ENCODE measurements at regions not wholly inside any gene's neighbourhood (a gene's known extent, or its start where the extent isn't known, plus 50 kb on each side); places are given as distances from the start of the nearest gene placed in this dataset.

- TF ChIP-seq, protein P1, sequence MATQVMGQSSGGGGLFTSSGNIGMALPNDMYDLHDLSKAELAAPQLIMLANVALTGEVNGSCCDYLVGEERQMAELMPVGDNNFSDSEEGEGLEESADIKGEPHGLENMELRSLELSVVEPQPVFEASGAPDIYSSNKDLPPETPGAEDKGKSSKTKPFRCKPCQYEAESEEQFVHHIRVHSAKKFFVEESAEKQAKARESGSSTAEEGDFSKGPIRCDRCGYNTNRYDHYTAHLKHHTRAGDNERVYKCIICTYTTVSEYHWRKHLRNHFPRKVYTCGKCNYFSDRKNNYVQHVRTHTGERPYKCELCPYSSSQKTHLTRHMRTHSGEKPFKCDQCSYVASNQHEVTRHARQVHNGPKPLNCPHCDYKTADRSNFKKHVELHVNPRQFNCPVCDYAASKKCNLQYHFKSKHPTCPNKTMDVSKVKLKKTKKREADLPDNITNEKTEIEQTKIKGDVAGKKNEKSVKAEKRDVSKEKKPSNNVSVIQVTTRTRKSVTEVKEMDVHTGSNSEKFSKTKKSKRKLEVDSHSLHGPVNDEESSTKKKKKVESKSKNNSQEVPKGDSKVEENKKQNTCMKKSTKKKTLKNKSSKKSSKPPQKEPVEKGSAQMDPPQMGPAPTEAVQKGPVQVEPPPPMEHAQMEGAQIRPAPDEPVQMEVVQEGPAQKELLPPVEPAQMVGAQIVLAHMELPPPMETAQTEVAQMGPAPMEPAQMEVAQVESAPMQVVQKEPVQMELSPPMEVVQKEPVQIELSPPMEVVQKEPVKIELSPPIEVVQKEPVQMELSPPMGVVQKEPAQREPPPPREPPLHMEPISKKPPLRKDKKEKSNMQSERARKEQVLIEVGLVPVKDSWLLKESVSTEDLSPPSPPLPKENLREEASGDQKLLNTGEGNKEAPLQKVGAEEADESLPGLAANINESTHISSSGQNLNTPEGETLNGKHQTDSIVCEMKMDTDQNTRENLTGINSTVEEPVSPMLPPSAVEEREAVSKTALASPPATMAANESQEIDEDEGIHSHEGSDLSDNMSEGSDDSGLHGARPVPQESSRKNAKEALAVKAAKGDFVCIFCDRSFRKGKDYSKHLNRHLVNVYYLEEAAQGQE (IDR thresholded peaks at IDR 0.05; ENCODE audit: insufficient replicate concordance, low read depth), result no peak
- TF ChIP-seq, protein P2, sequence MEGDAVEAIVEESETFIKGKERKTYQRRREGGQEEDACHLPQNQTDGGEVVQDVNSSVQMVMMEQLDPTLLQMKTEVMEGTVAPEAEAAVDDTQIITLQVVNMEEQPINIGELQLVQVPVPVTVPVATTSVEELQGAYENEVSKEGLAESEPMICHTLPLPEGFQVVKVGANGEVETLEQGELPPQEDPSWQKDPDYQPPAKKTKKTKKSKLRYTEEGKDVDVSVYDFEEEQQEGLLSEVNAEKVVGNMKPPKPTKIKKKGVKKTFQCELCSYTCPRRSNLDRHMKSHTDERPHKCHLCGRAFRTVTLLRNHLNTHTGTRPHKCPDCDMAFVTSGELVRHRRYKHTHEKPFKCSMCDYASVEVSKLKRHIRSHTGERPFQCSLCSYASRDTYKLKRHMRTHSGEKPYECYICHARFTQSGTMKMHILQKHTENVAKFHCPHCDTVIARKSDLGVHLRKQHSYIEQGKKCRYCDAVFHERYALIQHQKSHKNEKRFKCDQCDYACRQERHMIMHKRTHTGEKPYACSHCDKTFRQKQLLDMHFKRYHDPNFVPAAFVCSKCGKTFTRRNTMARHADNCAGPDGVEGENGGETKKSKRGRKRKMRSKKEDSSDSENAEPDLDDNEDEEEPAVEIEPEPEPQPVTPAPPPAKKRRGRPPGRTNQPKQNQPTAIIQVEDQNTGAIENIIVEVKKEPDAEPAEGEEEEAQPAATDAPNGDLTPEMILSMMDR (IDR thresholded peaks at IDR 0.05; ENCODE audit: insufficient read depth, low read length), result no peak
- no peak for TF ChIP-seq SPI1 (IDR thresholded peaks at IDR 0.05; ENCODE audit: borderline replicate concordance, low read depth)
- no peak for TF ChIP-seq POLR2AphosphoS5 (IDR thresholded peaks at IDR 0.05; ENCODE audit: low read depth)
- TF ChIP-seq GABPA (IDR thresholded peaks at IDR 0.05; ENCODE audit: low read depth), result no peak
- no peak for DNase-seq (ENCODE audit: low read depth in 1 of 2, low spot score in 1 of 2)
- no peak overlapping the region for H3K4me3 ChIP-seq (replicated peaks; ENCODE audit: insufficient read depth, low read length)
- no peaks in the 10 kb centered on the region for H3K27me3 ChIP-seq (ENCODE audit: insufficient read depth, poor library complexity, severe bottlenecking)
- H3K27ac ChIP-seq (replicated peaks), result no peak overlapping the region
Observed at GRCh38 chr20:12870588-12870987, 138.2 kb upstream of the SPTLC3 start.

DNA sequence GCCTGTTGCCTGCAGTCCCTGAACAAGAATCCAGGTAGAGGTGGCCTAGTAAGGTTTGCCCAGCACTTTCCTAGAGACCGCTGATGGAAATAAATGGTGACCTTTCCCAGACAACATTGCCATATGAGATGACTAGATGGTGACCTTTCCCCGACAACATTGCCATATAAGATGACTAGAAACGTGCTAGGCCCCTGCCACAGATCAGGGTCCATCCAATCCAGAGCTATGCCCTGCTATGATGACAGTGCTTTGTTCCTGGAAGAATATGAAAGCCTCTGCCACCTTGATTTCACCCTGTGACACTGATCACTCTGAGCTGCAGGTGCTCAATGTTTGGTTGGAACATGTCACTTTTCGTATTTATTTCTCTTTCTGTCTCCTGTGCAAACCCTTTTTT lies 133.8 kb upstream of the SPTLC3 start:
- DNase-seq (ENCODE audit: low read depth in 1 of 2, low spot score in 1 of 2), result no peak
- Histone ChIP-seq H3K27ac (replicated peaks) (no peak overlapping the region), H3K27me3 (ENCODE audit: insufficient read depth, poor library complexity, severe bottlenecking) (no peaks in the 10 kb centered on the region), H3K4me3 (replicated peaks; ENCODE audit: insufficient read depth, low read length) (no peak overlapping the region)
- TF ChIP-seq, protein P2 (IDR thresholded peaks at IDR 0.05; ENCODE audit: insufficient read depth, low read length), result no peak
- TF ChIP-seq SPI1 (IDR thresholded peaks at IDR 0.05; ENCODE audit: borderline replicate concordance, low read depth) (no peak), GABPA (IDR thresholded peaks at IDR 0.05; ENCODE audit: low read depth) (no peak), POLR2AphosphoS5 (IDR thresholded peaks at IDR 0.05; ENCODE audit: low read depth) (no peak)
- TF ChIP-seq, protein P1 (IDR thresholded peaks at IDR 0.05; ENCODE audit: insufficient replicate concordance, low read depth), result no peak

DNA sequence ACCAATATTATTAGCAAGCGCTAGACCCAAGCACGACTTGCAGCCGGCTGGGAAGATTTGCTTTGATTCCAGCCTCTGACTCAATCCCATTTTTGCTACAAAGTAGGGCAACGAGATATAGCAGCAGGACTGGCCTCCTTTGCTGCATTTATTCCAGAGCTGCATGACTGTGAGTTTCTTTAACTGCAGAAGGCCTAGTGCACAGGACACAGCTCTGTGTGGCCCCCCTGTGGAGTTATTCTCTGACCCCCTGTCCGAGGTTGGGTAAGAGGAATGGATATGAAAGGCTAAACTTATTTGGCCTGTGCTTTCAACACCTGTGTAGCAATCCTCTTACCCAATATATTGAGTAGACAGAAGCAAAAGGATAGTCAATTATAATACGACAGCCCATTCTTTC lies 133.3 kb upstream of the SPTLC3 start:
- no peak overlapping the region for H3K27ac ChIP-seq (replicated peaks)
- TF ChIP-seq GABPA (IDR thresholded peaks at IDR 0.05; ENCODE audit: low read depth) (no peak), POLR2AphosphoS5 (IDR thresholded peaks at IDR 0.05; ENCODE audit: low read depth) (no peak), SPI1 (IDR thresholded peaks at IDR 0.05; ENCODE audit: borderline replicate concordance, low read depth) (no peak)
- TF ChIP-seq, protein P1 (IDR thresholded peaks at IDR 0.05; ENCODE audit: insufficient replicate concordance, low read depth), result no peak
- TF ChIP-seq, protein P2 (IDR thresholded peaks at IDR 0.05; ENCODE audit: insufficient read depth, low read length), result no peak
- DNase-seq (ENCODE audit: low read depth in 1 of 2, low spot score in 1 of 2), result no peak
- H3K4me3 ChIP-seq (replicated peaks; ENCODE audit: insufficient read depth, low read length), result no peak overlapping the region
- no peaks in the 10 kb centered on the region for H3K27me3 ChIP-seq (ENCODE audit: insufficient read depth, poor library complexity, severe bottlenecking)

Measured in HL-60 (cell line).